Panc1 (cell line): ENCODE measurements at regions not wholly inside any gene's neighbourhood (a gene's known extent, or its start where the extent isn't known, plus 50 kb on each side); places are given as distances from the start of the nearest gene placed in this dataset.

Experiments
- ATAC-seq: fragments of 200-7000 bp; cut with Tn5 transposase; 2 replicates; pipeline ENCODE4 v1.9.1; 2020; ENCODE audit warnings: mild to moderate bottlenecking, moderate library complexity
- BruUV-seq: library from RNA; stranded (reverse); fragments of 400-500 nt; replicated peaks from 2 replicates; lab custom pipeline; 2021; lab: Mats Ljungman, UMichigan
- CTCF ChIA-PET: fragments of 300-600 bp; sonication (Branson Sonifier 250); formaldehyde crosslinking; loops from one replicate; lab custom pipeline; 2022; ENCODE audit warnings: antibody characterized with exemption; lab: Charles Lee
- POLR2A ChIA-PET: fragments of 300-600 bp; sonication (Branson Sonifier 250); formaldehyde crosslinking; loops from one replicate; lab custom pipeline; 2022; ENCODE audit warnings: antibody characterized with exemption; lab: Charles Lee
- DNase-seq: peaks from one replicate; pipeline ENCODE4 v3.0.0-alpha.2; 2010; ENCODE audit warnings: low read depth, low spot score
- H3K27ac ChIP-seq: 2 replicates; pipeline ENCODE4 v1.5.1; 2011; ENCODE audit warnings: mild to moderate bottlenecking, low read length, inconsistent platforms
- H3K27me3 ChIP-seq: fragments of 200-500 bp; sonication (Bioruptor generic); 2 replicates; pipeline ENCODE4 v1.6.0; 2014; ENCODE audit warnings: low read length, inconsistent platforms; ENCODE audit not compliant: control insufficient read depth, insufficient read depth
- H3K36me3 ChIP-seq: fragments of 200-500 bp; sonication (Bioruptor generic); 2 replicates; pipeline ENCODE4 v1.5.1; 2014; ENCODE audit warnings: inconsistent platforms, mild to moderate bottlenecking, low read length, moderate library complexity; ENCODE audit not compliant: control insufficient read depth, insufficient read depth
- H3K4me1 ChIP-seq: 2 replicates; pipeline ENCODE4 v1.5.1; 2011; ENCODE audit warnings: inconsistent platforms, mild to moderate bottlenecking, low read length, moderate library complexity; ENCODE audit not compliant: control insufficient read depth, insufficient read depth
- H3K4me3 ChIP-seq, 2 experiments: 2 replicates each; pipeline ENCODE4 v1.5.1; 2011 to 2012; ENCODE audit warnings: low read depth in 2 of 2, low read length in 2 of 2, mild to moderate bottlenecking in 2 of 2, inconsistent platforms in 1 of 2, moderate library complexity in 1 of 2
- H3K9me3 ChIP-seq: fragments of 200-500 bp; sonication (Bioruptor generic); 2 replicates; pipeline ENCODE4 v1.5.1; 2014; ENCODE audit warnings: low read depth, mild to moderate bottlenecking, inconsistent platforms, low read length, moderate library complexity; ENCODE audit not compliant: control insufficient read depth, insufficient read depth
- POLR2AphosphoS5 ChIP-seq: IDR thresholded peaks from 2 replicates; pipeline ENCODE4 v1.6.1; 2012; ENCODE audit warnings: mild to moderate bottlenecking, low read depth, low read length, moderate library complexity
- SIN3A ChIP-seq: IDR thresholded peaks from 2 replicates; pipeline ENCODE4 v1.6.1; 2012; ENCODE audit warnings: low read depth, mild to moderate bottlenecking, low read length, moderate library complexity, borderline replicate concordance; ENCODE audit not compliant: insufficient read depth
- TCF7L2 ChIP-seq: IDR thresholded peaks from 2 replicates; pipeline ENCODE4 v1.6.1; 2011; ENCODE audit warnings: mild to moderate bottlenecking, low read depth, low read length, inconsistent platforms
- in situ Hi-C: cut with HindIII; loops from 2 replicates; pipeline ENCODE4 v1.10.0; 2016; ENCODE audit warnings: low sequenced_read_pairs, low pct_unique_long_range_greater_than_20kb
- intact Hi-C: fragments of 100-400 bp; cut with micrococcal nuclease; formaldehyde crosslinking; loops from one replicate; pipeline ENCODE4 v1.10.0; 2022; ENCODE audit not compliant: unreplicated experiment
- TF ChIP-seq, protein P1 (sequence below), 2 experiments: IDR thresholded peaks; 2 replicates each; pipeline ENCODE4 v1.6.1; 2011 to 2012; ENCODE audit warnings: low read depth in 2 of 2, control low read depth in 1 of 2, low read length in 1 of 2, mild to moderate bottlenecking in 1 of 2, moderate library complexity in 1 of 2; ENCODE audit not compliant: insufficient read depth in 1 of 2
- TF ChIP-seq, protein P2 (sequence below): fragments of 450-650 bp; IDR thresholded peaks from 2 replicates; pipeline ENCODE4 v1.5.1; 2017; ENCODE audit warnings: mild to moderate bottlenecking

DNA sequence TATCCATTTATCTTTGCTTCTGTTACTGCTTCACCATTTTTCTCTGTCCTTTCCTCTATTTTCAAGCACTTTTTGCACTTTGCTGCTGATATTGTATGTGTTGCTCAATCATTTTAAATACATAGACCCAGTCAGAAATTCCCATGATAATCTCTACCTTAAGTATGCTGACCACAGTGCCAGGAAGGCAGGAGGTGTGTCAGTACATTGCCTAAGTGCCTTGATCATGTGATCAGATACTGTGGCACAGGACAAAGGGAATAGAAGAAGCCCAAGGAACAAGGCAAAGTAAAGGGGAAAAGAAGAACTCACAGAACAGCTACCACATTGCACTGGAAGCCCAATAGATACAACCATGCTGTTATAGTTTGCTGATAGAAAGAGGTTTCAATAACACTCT is 53.7 kb upstream of the CD36 start:
- DNase-seq (no peak), ATAC-seq (no peak)
- no peak overlapping the region for H3K4me3 ChIP-seq
- ChIA-PET POLR2A (no interaction called here), CTCF (no interaction called here)
- intact Hi-C loops (no loop called here), in situ Hi-C loops (no loop called here)
- BruUV-seq, result no TSS peak
- H3K27me3 ChIP-seq, result no peaks in the 10 kb centered on the region
- H3K9me3 ChIP-seq, result no peaks in the 10 kb centered on the region
- no peak overlapping the region for H3K27ac ChIP-seq
- TF ChIP-seq TCF7L2 (no peak), POLR2AphosphoS5 (no peak)
- TF ChIP-seq, protein P1, sequence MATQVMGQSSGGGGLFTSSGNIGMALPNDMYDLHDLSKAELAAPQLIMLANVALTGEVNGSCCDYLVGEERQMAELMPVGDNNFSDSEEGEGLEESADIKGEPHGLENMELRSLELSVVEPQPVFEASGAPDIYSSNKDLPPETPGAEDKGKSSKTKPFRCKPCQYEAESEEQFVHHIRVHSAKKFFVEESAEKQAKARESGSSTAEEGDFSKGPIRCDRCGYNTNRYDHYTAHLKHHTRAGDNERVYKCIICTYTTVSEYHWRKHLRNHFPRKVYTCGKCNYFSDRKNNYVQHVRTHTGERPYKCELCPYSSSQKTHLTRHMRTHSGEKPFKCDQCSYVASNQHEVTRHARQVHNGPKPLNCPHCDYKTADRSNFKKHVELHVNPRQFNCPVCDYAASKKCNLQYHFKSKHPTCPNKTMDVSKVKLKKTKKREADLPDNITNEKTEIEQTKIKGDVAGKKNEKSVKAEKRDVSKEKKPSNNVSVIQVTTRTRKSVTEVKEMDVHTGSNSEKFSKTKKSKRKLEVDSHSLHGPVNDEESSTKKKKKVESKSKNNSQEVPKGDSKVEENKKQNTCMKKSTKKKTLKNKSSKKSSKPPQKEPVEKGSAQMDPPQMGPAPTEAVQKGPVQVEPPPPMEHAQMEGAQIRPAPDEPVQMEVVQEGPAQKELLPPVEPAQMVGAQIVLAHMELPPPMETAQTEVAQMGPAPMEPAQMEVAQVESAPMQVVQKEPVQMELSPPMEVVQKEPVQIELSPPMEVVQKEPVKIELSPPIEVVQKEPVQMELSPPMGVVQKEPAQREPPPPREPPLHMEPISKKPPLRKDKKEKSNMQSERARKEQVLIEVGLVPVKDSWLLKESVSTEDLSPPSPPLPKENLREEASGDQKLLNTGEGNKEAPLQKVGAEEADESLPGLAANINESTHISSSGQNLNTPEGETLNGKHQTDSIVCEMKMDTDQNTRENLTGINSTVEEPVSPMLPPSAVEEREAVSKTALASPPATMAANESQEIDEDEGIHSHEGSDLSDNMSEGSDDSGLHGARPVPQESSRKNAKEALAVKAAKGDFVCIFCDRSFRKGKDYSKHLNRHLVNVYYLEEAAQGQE (IDR thresholded peaks at IDR 0.05; ENCODE audit: insufficient read depth in 1 of 2, low read depth in 2 of 2, low read length in 1 of 2), result no peak
- H3K36me3 ChIP-seq, result no peaks in the 10 kb centered on the region
- H3K4me1 ChIP-seq, result no peaks in the 10 kb centered on the region

DNA sequence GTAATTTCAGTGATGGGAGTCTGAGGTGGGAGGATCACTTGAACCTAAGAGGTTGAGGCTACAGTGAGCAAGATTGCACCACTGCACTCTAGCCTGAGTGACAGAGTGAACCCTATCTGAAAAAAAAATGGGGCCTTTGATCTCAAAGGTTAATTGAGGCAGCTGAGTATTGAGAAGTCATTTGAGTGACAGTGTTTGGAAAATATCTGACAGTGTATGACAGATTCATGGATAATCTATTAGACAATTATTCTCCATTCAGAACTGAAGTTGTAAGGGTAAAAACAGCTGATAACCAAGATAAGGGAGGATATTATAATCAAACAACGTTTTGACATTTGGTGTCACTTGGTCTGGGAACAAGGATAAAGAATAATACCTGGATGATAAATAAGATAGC is 50.9 kb upstream of the CD36 start:
- ChIA-PET CTCF (no interaction called here), POLR2A (no interaction called here)
- Histone ChIP-seq H3K27ac (no peak overlapping the region), H3K27me3 (no peaks in the 10 kb centered on the region), H3K4me1 (no peaks in the 10 kb centered on the region), H3K9me3 (no peaks in the 10 kb centered on the region), H3K4me3 (no peak overlapping the region), H3K36me3 (no peaks in the 10 kb centered on the region)
- ATAC-seq, result no peak
- intact Hi-C loops, result no loop called here
- no TSS peak for BruUV-seq
- TF ChIP-seq, protein P2, sequence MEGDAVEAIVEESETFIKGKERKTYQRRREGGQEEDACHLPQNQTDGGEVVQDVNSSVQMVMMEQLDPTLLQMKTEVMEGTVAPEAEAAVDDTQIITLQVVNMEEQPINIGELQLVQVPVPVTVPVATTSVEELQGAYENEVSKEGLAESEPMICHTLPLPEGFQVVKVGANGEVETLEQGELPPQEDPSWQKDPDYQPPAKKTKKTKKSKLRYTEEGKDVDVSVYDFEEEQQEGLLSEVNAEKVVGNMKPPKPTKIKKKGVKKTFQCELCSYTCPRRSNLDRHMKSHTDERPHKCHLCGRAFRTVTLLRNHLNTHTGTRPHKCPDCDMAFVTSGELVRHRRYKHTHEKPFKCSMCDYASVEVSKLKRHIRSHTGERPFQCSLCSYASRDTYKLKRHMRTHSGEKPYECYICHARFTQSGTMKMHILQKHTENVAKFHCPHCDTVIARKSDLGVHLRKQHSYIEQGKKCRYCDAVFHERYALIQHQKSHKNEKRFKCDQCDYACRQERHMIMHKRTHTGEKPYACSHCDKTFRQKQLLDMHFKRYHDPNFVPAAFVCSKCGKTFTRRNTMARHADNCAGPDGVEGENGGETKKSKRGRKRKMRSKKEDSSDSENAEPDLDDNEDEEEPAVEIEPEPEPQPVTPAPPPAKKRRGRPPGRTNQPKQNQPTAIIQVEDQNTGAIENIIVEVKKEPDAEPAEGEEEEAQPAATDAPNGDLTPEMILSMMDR, result no peak
- TF ChIP-seq, protein P1 (IDR thresholded peaks at IDR 0.05; ENCODE audit: insufficient read depth in 1 of 2, low read depth in 2 of 2, low read length in 1 of 2), result no peak
- TF ChIP-seq TCF7L2 (no peak), POLR2AphosphoS5 (no peak), SIN3A (no peak)
- DNase-seq, result no peak
- in situ Hi-C loops, result no loop called here
